Liver (tissue), 2 donors: ENCODE measurements at regions not wholly inside any gene's neighbourhood (a gene's known extent, or its start where the extent isn't known, plus 50 kb on each side); places are given as distances from the start of the nearest gene placed in this dataset.

Experiments
- TF ChIP-seq, protein P1 (sequence below): fragments of 150-350 bp; IDR thresholded peaks from 2 replicates; pipeline ENCODE4 v1.5.1; 2017; ENCODE audit warnings: improper control_type of control experiment, low read depth, low read length; ENCODE audit not compliant: missing input control
- TF ChIP-seq, protein P2 (sequence below): IDR thresholded peaks from 2 replicates; pipeline ENCODE4 v1.6.1; 2016; ENCODE audit warnings: antibody characterized with exemption, mild to moderate bottlenecking
- donor health status: healthy.

DNA sequence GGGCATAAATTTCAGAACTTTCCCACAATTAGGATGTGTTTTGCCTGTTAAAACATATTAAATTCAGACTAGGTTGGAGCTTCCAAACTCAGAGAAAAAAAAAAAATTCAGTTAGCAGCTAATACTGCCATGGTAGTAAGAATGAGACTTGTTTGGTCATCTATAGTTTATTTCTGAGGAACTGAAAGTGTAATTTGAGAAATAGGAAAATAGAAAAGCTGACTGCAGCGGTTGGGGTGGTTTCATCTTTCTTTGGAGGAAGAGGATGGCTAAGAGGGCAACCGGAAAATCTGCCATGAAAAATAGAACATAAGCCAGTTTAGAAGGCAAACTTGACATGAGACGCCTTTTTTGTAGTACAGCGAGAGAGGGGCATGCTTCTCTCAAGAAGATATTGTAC lies 371.2 kb upstream of the ROBO2 start:
- TF ChIP-seq, protein P1, sequence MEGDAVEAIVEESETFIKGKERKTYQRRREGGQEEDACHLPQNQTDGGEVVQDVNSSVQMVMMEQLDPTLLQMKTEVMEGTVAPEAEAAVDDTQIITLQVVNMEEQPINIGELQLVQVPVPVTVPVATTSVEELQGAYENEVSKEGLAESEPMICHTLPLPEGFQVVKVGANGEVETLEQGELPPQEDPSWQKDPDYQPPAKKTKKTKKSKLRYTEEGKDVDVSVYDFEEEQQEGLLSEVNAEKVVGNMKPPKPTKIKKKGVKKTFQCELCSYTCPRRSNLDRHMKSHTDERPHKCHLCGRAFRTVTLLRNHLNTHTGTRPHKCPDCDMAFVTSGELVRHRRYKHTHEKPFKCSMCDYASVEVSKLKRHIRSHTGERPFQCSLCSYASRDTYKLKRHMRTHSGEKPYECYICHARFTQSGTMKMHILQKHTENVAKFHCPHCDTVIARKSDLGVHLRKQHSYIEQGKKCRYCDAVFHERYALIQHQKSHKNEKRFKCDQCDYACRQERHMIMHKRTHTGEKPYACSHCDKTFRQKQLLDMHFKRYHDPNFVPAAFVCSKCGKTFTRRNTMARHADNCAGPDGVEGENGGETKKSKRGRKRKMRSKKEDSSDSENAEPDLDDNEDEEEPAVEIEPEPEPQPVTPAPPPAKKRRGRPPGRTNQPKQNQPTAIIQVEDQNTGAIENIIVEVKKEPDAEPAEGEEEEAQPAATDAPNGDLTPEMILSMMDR, result no peak
- TF ChIP-seq, protein P2, sequence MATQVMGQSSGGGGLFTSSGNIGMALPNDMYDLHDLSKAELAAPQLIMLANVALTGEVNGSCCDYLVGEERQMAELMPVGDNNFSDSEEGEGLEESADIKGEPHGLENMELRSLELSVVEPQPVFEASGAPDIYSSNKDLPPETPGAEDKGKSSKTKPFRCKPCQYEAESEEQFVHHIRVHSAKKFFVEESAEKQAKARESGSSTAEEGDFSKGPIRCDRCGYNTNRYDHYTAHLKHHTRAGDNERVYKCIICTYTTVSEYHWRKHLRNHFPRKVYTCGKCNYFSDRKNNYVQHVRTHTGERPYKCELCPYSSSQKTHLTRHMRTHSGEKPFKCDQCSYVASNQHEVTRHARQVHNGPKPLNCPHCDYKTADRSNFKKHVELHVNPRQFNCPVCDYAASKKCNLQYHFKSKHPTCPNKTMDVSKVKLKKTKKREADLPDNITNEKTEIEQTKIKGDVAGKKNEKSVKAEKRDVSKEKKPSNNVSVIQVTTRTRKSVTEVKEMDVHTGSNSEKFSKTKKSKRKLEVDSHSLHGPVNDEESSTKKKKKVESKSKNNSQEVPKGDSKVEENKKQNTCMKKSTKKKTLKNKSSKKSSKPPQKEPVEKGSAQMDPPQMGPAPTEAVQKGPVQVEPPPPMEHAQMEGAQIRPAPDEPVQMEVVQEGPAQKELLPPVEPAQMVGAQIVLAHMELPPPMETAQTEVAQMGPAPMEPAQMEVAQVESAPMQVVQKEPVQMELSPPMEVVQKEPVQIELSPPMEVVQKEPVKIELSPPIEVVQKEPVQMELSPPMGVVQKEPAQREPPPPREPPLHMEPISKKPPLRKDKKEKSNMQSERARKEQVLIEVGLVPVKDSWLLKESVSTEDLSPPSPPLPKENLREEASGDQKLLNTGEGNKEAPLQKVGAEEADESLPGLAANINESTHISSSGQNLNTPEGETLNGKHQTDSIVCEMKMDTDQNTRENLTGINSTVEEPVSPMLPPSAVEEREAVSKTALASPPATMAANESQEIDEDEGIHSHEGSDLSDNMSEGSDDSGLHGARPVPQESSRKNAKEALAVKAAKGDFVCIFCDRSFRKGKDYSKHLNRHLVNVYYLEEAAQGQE, result no peak
